K562 (cell line): ENCODE measurements at regions not wholly inside any gene's neighbourhood (a gene's known extent, or its start where the extent isn't known, plus 50 kb on each side); places are given as distances from the start of the nearest gene placed in this dataset.

Source experiments
- ATAC-seq: fragments of 200-7000 bp; cut with Tn5 transposase; 3 replicates; pipeline ENCODE4 v1.9.1; 2020; ENCODE audit warnings: moderate library complexity
- BruUV-seq: library from RNA; stranded (reverse); fragments of 400-500 nt; replicated peaks from 2 replicates; lab custom pipeline; 2021; lab: Mats Ljungman, UMichigan
- CTCF ChIA-PET: fragments of 300-600 bp; formaldehyde crosslinking; extraction: SDS; loops from one replicate; lab custom pipeline; 2021; ENCODE audit warnings: low intra/inter-chr PET ratio; lab: Yijun Ruan, JAX
- POLR2A ChIA-PET: fragments of 300-600, 350-650 bp; sonication (Branson Sonifier 250); formaldehyde crosslinking; extraction: SDS; loops from one replicate; lab custom pipeline; 2021; ENCODE audit warnings: antibody characterized with exemption, inconsistent platforms; lab: Yijun Ruan, JAX
- DNase-seq, 4 experiments: peaks; one replicate each; pipeline versions ENCODE4 v3.0.0 to v3.0.0-alpha.2; 2011 to 2018; ENCODE audit warnings: low spot score in 3 of 4, mixed read lengths in 3 of 4; ENCODE audit errors: extremely low read depth in 1 of 4
- FAIRE-seq: peaks from 2 replicates; lab custom pipeline; 2011; peaks lifted over from hg19 to GRCh38; lab: Jason Lieb, UNC
- H2AFZ ChIP-seq: 2 replicates; pipeline ENCODE4 v1.6.0; 2011; ENCODE audit warnings: low read depth, low read length, control low read depth, inconsistent platforms
- H3K27ac ChIP-seq: fragments of 200-600 bp; 3 replicates; pipeline ENCODE4 v1.8.0; 2011; ENCODE audit warnings: low read depth, mild to moderate bottlenecking, control low read depth, inconsistent platforms, low read length, moderate library complexity, mixed read lengths; ENCODE audit errors: extremely low read depth
- H3K27me3 ChIP-seq, 2 experiments: fragments of 300-600 bp in 1 of 2; 2 replicates in 1 of 2; 3 replicates in 1 of 2; pipeline versions ENCODE4 v1.6.0 to v1.8.0; 2011; ENCODE audit warnings: inconsistent platforms in 2 of 2, low read length in 2 of 2, mild to moderate bottlenecking in 1 of 2, mixed read lengths in 1 of 2, moderate library complexity in 1 of 2; ENCODE audit not compliant: control insufficient read depth in 2 of 2, insufficient read depth in 2 of 2
- H3K36me3 ChIP-seq: fragments of 300-600 bp; 3 replicates; pipeline ENCODE4 v1.8.0; 2011; ENCODE audit warnings: mild to moderate bottlenecking, low read length, inconsistent platforms; ENCODE audit not compliant: control insufficient read depth, insufficient read depth
- H3K4me1 ChIP-seq, 2 experiments: fragments of 200-600 bp in 1 of 2; replicated peaks in 1 of 2; 2 replicates in 1 of 2; 3 replicates in 1 of 2; pipeline versions ENCODE4 v1.5.1 to v1.8.0; 2011; ENCODE audit warnings: inconsistent platforms in 2 of 2, low read length in 2 of 2, mild to moderate bottlenecking in 1 of 2, mixed read lengths in 1 of 2, moderate library complexity in 1 of 2; ENCODE audit not compliant: control insufficient read depth in 2 of 2, insufficient read depth in 2 of 2
- H3K4me2 ChIP-seq: 2 replicates; pipeline ENCODE4 v1.6.1; 2011; ENCODE audit warnings: low read length, control low read depth, inconsistent platforms, mixed read lengths; ENCODE audit not compliant: insufficient read depth
- H3K4me3 ChIP-seq: fragments of 200-600 bp; sonication (generic), shearing (Covaris generic); 2 replicates; pipeline ENCODE4 v1.5.1; 2016; ENCODE audit warnings: control low read depth, inconsistent platforms
- H3K79me2 ChIP-seq: fragments of 200-600 bp; 3 replicates; pipeline ENCODE4 v1.8.0; 2011; ENCODE audit warnings: low read length, inconsistent platforms; ENCODE audit not compliant: control insufficient read depth, insufficient read depth
- H3K9ac ChIP-seq, 2 experiments: 2 replicates each; pipeline versions ENCODE4 v1.6.0 to v1.6.1; 2011; ENCODE audit warnings: low read depth in 2 of 2, low read length in 2 of 2, control low read depth in 1 of 2, inconsistent platforms in 1 of 2, mild to moderate bottlenecking in 1 of 2, mixed read lengths in 1 of 2; ENCODE audit not compliant: insufficient read depth in 1 of 2
- H3K9me1 ChIP-seq: one replicate; pipeline ENCODE4 v1.6.0; 2011; ENCODE audit warnings: inconsistent platforms, mild to moderate bottlenecking, low read length, moderate library complexity; ENCODE audit not compliant: control insufficient read depth, insufficient read depth
- H3K9me3 ChIP-seq: replicated peaks from 2 replicates; pipeline ENCODE4 v1.5.1; 2011; ENCODE audit warnings: low read depth, low read length, inconsistent platforms; ENCODE audit not compliant: control insufficient read depth, insufficient read depth
- H4K20me1 ChIP-seq: replicated peaks from 2 replicates; pipeline ENCODE4 v1.6.1; 2011; ENCODE audit warnings: low read length, inconsistent platforms, mixed read lengths; ENCODE audit not compliant: control insufficient read depth, insufficient read depth
- SIX5 ChIP-seq, 2 experiments: IDR thresholded peaks; 2 replicates each; pipeline ENCODE4 v1.6.1; 2011; ENCODE audit warnings: low read length in 2 of 2, borderline replicate concordance in 1 of 2, low read depth in 1 of 2, mild to moderate bottlenecking in 1 of 2, moderate library complexity in 1 of 2; ENCODE audit not compliant: insufficient read depth in 1 of 2
- WGBS: fragments of 100-300 bp; shearing (Covaris generic); methylation state at CpG from one replicate; pipeline ENCODE4 v1.1.6; 2016; ENCODE audit warnings: low coverage, mixed read lengths; ENCODE audit not compliant: insufficient coverage; ENCODE audit errors: missing lambda C conversion rate; 5-methylcytosine and 5-hydroxymethylcytosine counted together
- in situ Hi-C: fragments of 300-500 bp; cut with MboI; formaldehyde crosslinking; loops from 4 replicates; pipeline ENCODE4 v1.15.0; 2018; ENCODE audit warnings: inconsistent platforms, mixed read lengths
- intact Hi-C: fragments of 100-400 bp; cut with micrococcal nuclease; formaldehyde crosslinking; loops from 2 replicates; pipeline ENCODE4 v1.14.2; 2022
- TF ChIP-seq, protein P1 (sequence below), 2 experiments: IDR thresholded peaks in 1 of 2; conservative IDR thresholded peaks in 1 of 2; 2 replicates each; pipeline ENCODE4 v1.6.1; 2016; ENCODE audit warnings: low read depth in 2 of 2, mild to moderate bottlenecking in 1 of 2, missing compliant biosample characterization in 1 of 2, missing genetic modification characterization in 1 of 2, moderate library complexity in 1 of 2

DNA sequence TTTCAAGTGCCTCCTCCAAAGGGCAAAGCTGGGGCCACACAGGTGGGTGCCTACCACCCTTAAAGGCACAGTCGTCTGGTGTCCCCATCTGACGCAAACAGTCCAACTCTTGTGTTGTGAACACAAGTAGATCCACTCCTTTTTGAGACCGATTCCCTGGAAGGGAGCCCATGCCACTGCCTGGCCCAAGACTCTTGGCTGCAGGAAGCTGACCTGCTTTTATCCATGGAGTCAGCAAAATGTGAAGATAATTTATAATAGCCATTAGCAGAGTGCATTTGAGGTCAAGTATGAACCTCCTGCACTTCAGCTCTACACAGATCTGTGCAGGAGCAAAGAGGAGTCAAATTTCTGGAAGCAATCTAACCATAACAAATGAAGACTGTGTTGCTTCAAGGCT is 68.5 kb downstream of the ADM start:
- no peak for ATAC-seq
- no peak overlapping the region for H3K4me3 ChIP-seq
- H3K9me1 ChIP-seq: no peaks in the 10 kb centered on the region
- no peaks in the 10 kb centered on the region for H3K4me1 ChIP-seq
- no peaks in the 10 kb centered on the region; the same call in 1 of the 2 replicates for H3K9me3 ChIP-seq
- POLR2A ChIA-PET: no interaction called here
- WGBS: 3% methylated on average over 3 of the region's 3 CpGs
- in situ Hi-C loops (no loop called here), intact Hi-C loops (no loop called here)
- H3K4me2 ChIP-seq: no peak overlapping the region
- no peak overlapping the region for H3K27ac ChIP-seq
- H3K36me3 ChIP-seq: no peaks in the 10 kb centered on the region
- DNase-seq: no peak
- TF ChIP-seq SIX5 (IDR thresholded peaks at IDR 0.05; ENCODE audit: borderline replicate concordance in 1 of 2, insufficient read depth in 1 of 2, low read depth in 1 of 2, low read length in 2 of 2): no peak
- TF ChIP-seq, protein P1, sequence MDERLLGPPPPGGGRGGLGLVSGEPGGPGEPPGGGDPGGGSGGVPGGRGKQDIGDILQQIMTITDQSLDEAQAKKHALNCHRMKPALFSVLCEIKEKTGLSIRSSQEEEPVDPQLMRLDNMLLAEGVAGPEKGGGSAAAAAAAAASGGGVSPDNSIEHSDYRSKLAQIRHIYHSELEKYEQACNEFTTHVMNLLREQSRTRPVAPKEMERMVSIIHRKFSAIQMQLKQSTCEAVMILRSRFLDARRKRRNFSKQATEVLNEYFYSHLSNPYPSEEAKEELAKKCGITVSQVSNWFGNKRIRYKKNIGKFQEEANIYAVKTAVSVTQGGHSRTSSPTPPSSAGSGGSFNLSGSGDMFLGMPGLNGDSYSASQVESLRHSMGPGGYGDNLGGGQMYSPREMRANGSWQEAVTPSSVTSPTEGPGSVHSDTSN (CRISPR knock-in tag; IDR thresholded peaks at IDR 0.05; ENCODE audit: low read depth): no peak
- TF ChIP-seq, protein P1 (tag; conservative IDR thresholded peaks at IDR 0.05; ENCODE audit: low read depth): peak; percentile 54
- no peak for FAIRE-seq
- peaks cover 2 to 4% of the 10 kb centered on the region in 2 experiments; a peak in 2 of 5 replicates for H3K27me3 ChIP-seq
- H4K20me1 ChIP-seq: no peaks in the 10 kb centered on the region
- no TSS peak for BruUV-seq
- H3K79me2 ChIP-seq: no peaks in the 10 kb centered on the region
- CTCF ChIA-PET: no interaction called here
- H3K9ac ChIP-seq: no peak overlapping the region
- H2AFZ ChIP-seq: no peak overlapping the region
